ENCODE measurements at regions not wholly inside any gene's neighbourhood (a gene's known extent, or its start where the extent isn't known, plus 50 kb on each side); places are given as distances from the start of the nearest gene placed in this dataset.

- no peak for ATAC-seq
- Histone ChIP-seq H3K4me1 (no peaks in the 10 kb centered on the region), H3K4me3 (no peak overlapping the region), H3K9me3 (no peaks in the 10 kb centered on the region), H3K27ac (no peak overlapping the region), H3K27me3 (ENCODE audit: insufficient read depth in 3 of 3, low read length in 2 of 3) (no peaks in the 10 kb centered on the region), H3K36me3 (ENCODE audit: insufficient read depth in 1 of 2, low read depth in 1 of 2) (no peaks in the 10 kb centered on the region)
- TF ChIP-seq CTCF (IDR thresholded peaks at IDR 0.05), result no peak
- no peak for DNase-seq
- intact Hi-C loops (cut with DNase I), result no loop called here
Observed at GRCh38 chr5:82834151-82834550, 243.0 kb downstream of the TMEM167A start.

- ATAC-seq (no peak), DNase-seq (no peak)
- 84 to 88% (median 85%) methylated on average over 3 of the region's 3 CpGs for WGBS, 3 donors
- no peak overlapping the region for H3K27ac ChIP-seq
- no peaks in the 10 kb centered on the region for H3K4me1 ChIP-seq
- H3K9me3 ChIP-seq, result no peaks in the 10 kb centered on the region
- intact Hi-C loops (cut with DNase I), result no loop called here
- H3K4me3 ChIP-seq, result no peak overlapping the region
- TF ChIP-seq CTCF (IDR thresholded peaks at IDR 0.05), result no peak
- H3K27me3 ChIP-seq (ENCODE audit: insufficient read depth in 3 of 3, low read length in 2 of 3), result no peaks in the 10 kb centered on the region
- no peaks in the 10 kb centered on the region for H3K36me3 ChIP-seq (ENCODE audit: insufficient read depth in 1 of 2, low read depth in 1 of 2)
Observed at GRCh38 chr5:82833277-82833676, 243.9 kb downstream of the TMEM167A start.

GRCh38 chr5:82832445-82832844 is 244.7 kb downstream of the TMEM167A start:
- Histone ChIP-seq H3K36me3 (ENCODE audit: insufficient read depth in 1 of 2, low read depth in 1 of 2) (no peaks in the 10 kb centered on the region), H3K9me3 (no peaks in the 10 kb centered on the region), H3K4me3 (no peak overlapping the region), H3K4me1 (no peaks in the 10 kb centered on the region), H3K27ac (no peak overlapping the region), H3K27me3 (ENCODE audit: insufficient read depth in 3 of 3, low read length in 2 of 3) (no peaks in the 10 kb centered on the region)
- DNase-seq (no peak), ATAC-seq (no peak)
- no peak for TF ChIP-seq CTCF (IDR thresholded peaks at IDR 0.05)
- intact Hi-C loops (cut with DNase I), result no loop called here
- WGBS, 3 donors, result 71 to 79% (median 78%) methylated on average over 2 of the region's 2 CpGs

- no peak for TF ChIP-seq CTCF (IDR thresholded peaks at IDR 0.05)
- H3K4me3 ChIP-seq, result no peak overlapping the region
- 46 to 55% (median 50%) methylated on average over 3 of the region's 3 CpGs for WGBS, 3 donors
- DNase-seq, result no peak
- no peak overlapping the region for H3K27ac ChIP-seq
- H3K4me1 ChIP-seq, result no peaks in the 10 kb centered on the region
- no peak for ATAC-seq
- H3K9me3 ChIP-seq, result no peaks in the 10 kb centered on the region
- no peaks in the 10 kb centered on the region for H3K36me3 ChIP-seq (ENCODE audit: insufficient read depth in 1 of 2, low read depth in 1 of 2)
- H3K27me3 ChIP-seq (ENCODE audit: insufficient read depth in 3 of 3, low read length in 2 of 3), result no peaks in the 10 kb centered on the region
- intact Hi-C loops (cut with DNase I), result no loop called here
Observed at GRCh38 chr5:82828211-82828610, 249.0 kb downstream of the TMEM167A start.

- H3K4me3 ChIP-seq, result no peak overlapping the region
- H3K36me3 ChIP-seq (ENCODE audit: insufficient read depth in 1 of 2, low read depth in 1 of 2), result no peaks in the 10 kb centered on the region
- H3K27me3 ChIP-seq (ENCODE audit: insufficient read depth in 3 of 3, low read length in 2 of 3), result no peaks in the 10 kb centered on the region
- TF ChIP-seq CTCF (IDR thresholded peaks at IDR 0.05), result no peak
- H3K4me1 ChIP-seq, result no peaks in the 10 kb centered on the region
- 75 to 76% (median 76%) methylated on average over 5 of the region's 5 CpGs for WGBS, 3 donors
- no peak for DNase-seq
- no peak overlapping the region for H3K27ac ChIP-seq
- intact Hi-C loops (cut with DNase I), result no loop called here
- H3K9me3 ChIP-seq, result no peaks in the 10 kb centered on the region
- ATAC-seq, result no peak
Observed at GRCh38 chr5:82827651-82828050, 249.5 kb downstream of the TMEM167A start.

Measured in psoas muscle (tissue), 7 donors.